Activated B cell treated with CpG ODN at 0.5 μM for 24 hours (primary cell): ENCODE measurements at regions not wholly inside any gene's neighbourhood (a gene's known extent, or its start where the extent isn't known, plus 50 kb on each side); places are given as distances from the start of the nearest gene placed in this dataset.

ENCODE experiments used
- ATAC-seq: fragments of 200-7000 bp; cut with Tn5 transposase; one replicate; pipeline ENCODE4 v1.10.0; 2021; ENCODE audit warnings: low read depth, mild to moderate bottlenecking, moderate library complexity
- CTCF ChIA-PET: fragments of 350-600 bp; sonication (Branson Sonifier 250); formaldehyde crosslinking; loops from one replicate; lab custom pipeline; 2021; ENCODE audit warnings: antibody characterized with exemption; lab: Charles Lee
- POLR2A ChIA-PET: fragments of 350-600 bp; sonication (Branson Sonifier 250); formaldehyde crosslinking; loops from one replicate; lab custom pipeline; 2021; ENCODE audit warnings: antibody characterized with exemption; lab: Charles Lee
- DNase-seq: peaks from one replicate; pipeline ENCODE4 v3.0.0; 2022
- H3K27ac Mint-ChIP-seq: one replicate; pipeline ENCODE4 v1.8.0; 2020; ENCODE audit warnings: mixed read lengths
- H3K27me3 Mint-ChIP-seq: one replicate; pipeline ENCODE4 v1.8.0; 2021; ENCODE audit warnings: mixed read lengths
- H3K36me3 Mint-ChIP-seq: one replicate; pipeline ENCODE4 v1.8.0; 2021; ENCODE audit warnings: low read depth, mixed read lengths
- H3K4me1 Mint-ChIP-seq: one replicate; pipeline ENCODE4 v1.8.0; 2021; ENCODE audit warnings: mixed read lengths
- H3K4me3 Mint-ChIP-seq: one replicate; pipeline ENCODE4 v1.8.0; 2020; ENCODE audit warnings: mild to moderate bottlenecking, mixed read lengths
- H3K9me3 Mint-ChIP-seq: one replicate; pipeline ENCODE4 v1.8.0; 2020; ENCODE audit warnings: mixed read lengths
- intact Hi-C: fragments of 100-400 bp; cut with micrococcal nuclease; formaldehyde crosslinking; loops from one replicate; pipeline ENCODE4 v1.15.1; 2024
- TF ChIP-seq, protein P1 (sequence below): fragments of 200-600 bp; IDR thresholded peaks from one replicate; pipeline ENCODE4 v1.8.0; 2022; ENCODE audit warnings: antibody characterized with exemption, mild to moderate bottlenecking

DNA sequence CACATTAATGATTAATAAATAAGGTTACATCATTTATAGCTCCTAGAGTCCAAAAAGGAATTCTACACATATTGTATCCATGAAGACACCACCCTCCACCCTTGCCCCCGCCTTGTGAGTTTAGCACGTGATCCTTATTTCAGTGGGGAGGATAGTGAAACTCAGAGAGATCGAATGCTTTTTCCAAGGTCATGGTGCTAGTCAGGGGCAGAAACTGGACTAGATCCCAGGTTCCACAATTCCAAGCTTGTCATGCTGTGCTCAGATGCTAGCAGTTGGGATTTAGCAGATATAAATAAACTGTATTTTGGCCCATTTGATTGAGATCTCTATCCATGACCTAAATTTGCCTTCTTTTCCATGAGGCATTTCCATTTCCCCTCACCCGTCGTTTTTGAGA, 227.4 kb upstream of the THRB start:
- no peaks in the 10 kb centered on the region for H3K36me3 Mint-ChIP-seq

DNA sequence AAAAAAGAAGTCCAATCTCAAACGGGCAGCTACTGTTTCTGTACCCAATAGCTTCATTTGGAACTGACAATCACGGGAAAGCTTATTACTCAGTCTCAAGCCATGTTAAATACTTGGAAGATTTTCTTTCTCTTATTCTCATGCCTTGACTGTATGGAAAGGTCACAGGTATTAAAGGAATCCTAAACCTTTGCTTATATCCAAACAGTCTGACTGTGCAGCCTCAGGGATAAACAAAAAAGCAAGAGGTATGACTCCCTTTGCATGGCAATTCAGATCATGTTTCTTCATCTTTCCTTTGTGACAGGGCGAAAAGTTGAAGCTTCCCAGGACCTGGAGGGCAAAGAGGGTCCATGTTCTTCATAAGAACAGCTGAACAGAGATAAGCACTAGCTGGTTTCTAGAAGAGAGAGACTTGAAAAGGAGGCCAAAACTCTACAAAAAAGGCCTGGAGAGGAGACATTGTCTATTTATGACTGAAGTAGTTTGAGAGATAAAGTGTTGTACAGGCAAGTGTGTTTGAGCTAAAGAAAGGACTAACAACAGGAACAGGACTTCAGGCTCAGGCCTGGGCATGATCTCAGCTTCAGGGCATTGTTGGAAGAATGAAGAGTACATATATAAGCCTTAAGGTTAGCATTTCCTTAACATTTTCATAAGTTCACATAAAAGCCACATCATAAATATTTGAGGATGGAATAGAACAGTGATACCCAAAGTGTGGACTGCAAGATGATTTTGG, 231.0 kb upstream of the THRB start:
- TF ChIP-seq, protein P1, sequence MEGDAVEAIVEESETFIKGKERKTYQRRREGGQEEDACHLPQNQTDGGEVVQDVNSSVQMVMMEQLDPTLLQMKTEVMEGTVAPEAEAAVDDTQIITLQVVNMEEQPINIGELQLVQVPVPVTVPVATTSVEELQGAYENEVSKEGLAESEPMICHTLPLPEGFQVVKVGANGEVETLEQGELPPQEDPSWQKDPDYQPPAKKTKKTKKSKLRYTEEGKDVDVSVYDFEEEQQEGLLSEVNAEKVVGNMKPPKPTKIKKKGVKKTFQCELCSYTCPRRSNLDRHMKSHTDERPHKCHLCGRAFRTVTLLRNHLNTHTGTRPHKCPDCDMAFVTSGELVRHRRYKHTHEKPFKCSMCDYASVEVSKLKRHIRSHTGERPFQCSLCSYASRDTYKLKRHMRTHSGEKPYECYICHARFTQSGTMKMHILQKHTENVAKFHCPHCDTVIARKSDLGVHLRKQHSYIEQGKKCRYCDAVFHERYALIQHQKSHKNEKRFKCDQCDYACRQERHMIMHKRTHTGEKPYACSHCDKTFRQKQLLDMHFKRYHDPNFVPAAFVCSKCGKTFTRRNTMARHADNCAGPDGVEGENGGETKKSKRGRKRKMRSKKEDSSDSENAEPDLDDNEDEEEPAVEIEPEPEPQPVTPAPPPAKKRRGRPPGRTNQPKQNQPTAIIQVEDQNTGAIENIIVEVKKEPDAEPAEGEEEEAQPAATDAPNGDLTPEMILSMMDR: no peak
- intact Hi-C loops: no loop called here
- Mint-ChIP-seq H3K27me3 (peaks cover 2% of the 10 kb centered on the region), H3K27ac (no peak overlapping the region), H3K4me3 (no peak overlapping the region), H3K4me1 (no peaks in the 10 kb centered on the region), H3K36me3 (no peaks in the 10 kb centered on the region), H3K9me3 (no peaks in the 10 kb centered on the region)
- ATAC-seq (no peak), DNase-seq (no peak)
- ChIA-PET POLR2A (no interaction called here), CTCF (no interaction called here)

More for the DNA sequence above, 227.4 kb upstream of the THRB start:
- H3K4me3 Mint-ChIP-seq: no peak overlapping the region
- ATAC-seq (no peak), DNase-seq (no peak)
- no peaks in the 10 kb centered on the region for H3K27me3 Mint-ChIP-seq
- CTCF ChIA-PET: no interaction called here
- TF ChIP-seq, protein P1: no peak
- no peaks in the 10 kb centered on the region for H3K9me3 Mint-ChIP-seq
- intact Hi-C loops: no loop called here
- H3K27ac Mint-ChIP-seq: no peak overlapping the region
- H3K4me1 Mint-ChIP-seq: no peaks in the 10 kb centered on the region
- POLR2A ChIA-PET: no interaction called here

DNA sequence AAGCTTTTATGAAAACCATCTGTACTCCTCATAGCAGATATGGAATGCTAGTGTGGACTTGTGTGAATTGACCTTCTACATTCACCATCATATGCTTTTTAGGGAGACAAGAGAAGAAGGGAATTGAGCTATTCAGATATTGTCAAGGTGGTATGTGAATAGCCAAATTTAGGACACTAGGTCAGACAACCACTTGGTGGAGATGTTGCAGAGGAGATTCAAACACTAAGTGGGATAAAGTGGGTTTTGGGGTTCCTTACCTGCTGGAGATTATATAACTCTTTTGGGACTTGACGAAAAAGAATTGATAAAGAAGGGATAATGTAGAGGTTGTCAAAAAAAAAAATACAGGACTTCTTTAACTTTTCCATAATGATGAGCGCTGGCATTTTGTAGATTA, 231.8 kb upstream of the THRB start:
- CTCF ChIA-PET: no interaction called here
- ATAC-seq (no peak), DNase-seq (no peak)
- POLR2A ChIA-PET: no interaction called here
- Mint-ChIP-seq H3K9me3 (no peaks in the 10 kb centered on the region), H3K4me3 (no peak overlapping the region), H3K27me3 (peaks cover 2% of the 10 kb centered on the region), H3K27ac (no peak overlapping the region), H3K36me3 (no peaks in the 10 kb centered on the region), H3K4me1 (no peaks in the 10 kb centered on the region)
- TF ChIP-seq, protein P1: no peak
- intact Hi-C loops: no loop called here

DNA sequence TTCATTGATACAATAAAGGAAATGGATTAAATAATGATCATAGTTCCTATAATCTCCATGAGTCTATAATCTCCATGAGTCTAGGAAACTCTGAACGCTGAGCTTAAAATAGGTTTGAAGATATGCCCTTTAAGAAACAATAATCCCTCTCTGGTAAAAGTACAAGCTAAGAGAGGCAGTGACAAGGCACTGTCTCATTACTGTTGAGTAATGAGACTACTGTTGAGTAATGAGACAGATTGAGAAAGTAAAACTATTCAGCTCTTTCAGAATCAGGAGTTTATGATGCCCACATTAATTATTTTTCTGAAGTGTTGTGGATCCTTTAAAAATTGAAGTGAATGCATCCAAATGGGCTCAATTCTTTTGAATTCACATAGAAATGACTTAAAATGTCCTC, 235.5 kb upstream of the THRB start:
- POLR2A ChIA-PET: no interaction called here
- DNase-seq: no peak

DNA sequence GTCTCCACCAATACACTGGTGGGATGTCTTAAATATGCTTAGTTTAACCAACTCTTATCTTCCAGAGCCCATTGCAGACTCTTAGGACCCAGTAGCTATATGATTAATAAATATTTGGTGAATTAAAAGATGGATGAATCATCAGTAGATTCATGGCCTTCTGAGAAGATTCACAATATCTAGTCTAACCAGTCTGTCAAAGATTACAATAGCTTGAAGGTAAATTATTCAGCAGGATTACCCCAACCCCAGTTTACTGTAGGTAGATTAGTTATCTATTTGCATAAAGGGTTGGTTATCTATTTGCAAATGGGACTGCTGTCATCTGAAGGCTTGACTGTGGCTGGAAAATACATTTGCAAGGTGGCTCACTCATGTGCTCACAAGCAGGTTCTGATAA, 239.4 kb upstream of the THRB start:
- H3K27ac Mint-ChIP-seq: no peak overlapping the region
- no peaks in the 10 kb centered on the region for H3K4me1 Mint-ChIP-seq
- TF ChIP-seq, protein P1: no peak
- no peaks in the 10 kb centered on the region for H3K9me3 Mint-ChIP-seq
- H3K4me3 Mint-ChIP-seq: no peak overlapping the region
- DNase-seq (no peak), ATAC-seq (no peak)
- peaks cover 2% of the 10 kb centered on the region for H3K27me3 Mint-ChIP-seq
- intact Hi-C loops: no loop called here
- CTCF ChIA-PET: no interaction called here
- POLR2A ChIA-PET: no interaction called here
- no peaks in the 10 kb centered on the region for H3K36me3 Mint-ChIP-seq

More for the DNA sequence above, 235.5 kb upstream of the THRB start:
- no peaks in the 10 kb centered on the region for H3K36me3 Mint-ChIP-seq
- intact Hi-C loops: no loop called here
- no peaks in the 10 kb centered on the region for H3K9me3 Mint-ChIP-seq
- no peak for ATAC-seq
- H3K27me3 Mint-ChIP-seq: peaks cover 2% of the 10 kb centered on the region
- TF ChIP-seq, protein P1: no peak
- no peak overlapping the region for H3K4me3 Mint-ChIP-seq
- no peak overlapping the region for H3K27ac Mint-ChIP-seq
- CTCF ChIA-PET: no interaction called here
- H3K4me1 Mint-ChIP-seq: no peaks in the 10 kb centered on the region
